ENCODE measurements at regions not wholly inside any gene's neighbourhood (a gene's known extent, or its start where the extent isn't known, plus 50 kb on each side); places are given as distances from the start of the nearest gene placed in this dataset.
A peak's percentile ranks its signal among the peaks of the same experiment; 100 is the strongest.

- WGBS (ENCODE audit: insufficient coverage, low lambda C conversion rate), result 100% methylated on average over 1 of the region's 3 CpGs
- DNase-seq, result no peak
- H3K4me3 ChIP-seq (ENCODE audit: low read length), result no peak overlapping the region
- H3K27me3 ChIP-seq (ENCODE audit: control insufficient read depth, insufficient read depth, low read length), result no peaks in the 10 kb centered on the region
- no peak overlapping the region for H3K27ac ChIP-seq (ENCODE audit: low read length)
- H3K9me3 ChIP-seq (ENCODE audit: control insufficient read depth, low read depth, low read length), result no peaks in the 10 kb centered on the region
- H3K4me1 ChIP-seq (ENCODE audit: control insufficient read depth, insufficient read depth, low read length), result no peaks in the 10 kb centered on the region
- no peaks in the 10 kb centered on the region for H3K36me3 ChIP-seq (ENCODE audit: control insufficient read depth, insufficient read depth, low read length)
Observed at GRCh38 chr5:125877248-125877647, 546.0 kb upstream of the GRAMD2B start.

GRCh38 chr5:125882061-125882460 is 541.1 kb upstream of the GRAMD2B start:
- H3K4me1 ChIP-seq (ENCODE audit: control insufficient read depth, insufficient read depth, low read length), result no peaks in the 10 kb centered on the region
- no peaks in the 10 kb centered on the region for H3K27me3 ChIP-seq (ENCODE audit: control insufficient read depth, insufficient read depth, low read length)
- no peak overlapping the region for H3K4me3 ChIP-seq (ENCODE audit: low read length)
- H3K36me3 ChIP-seq (ENCODE audit: control insufficient read depth, insufficient read depth, low read length), result no peaks in the 10 kb centered on the region
- no peaks in the 10 kb centered on the region for H3K9me3 ChIP-seq (ENCODE audit: control insufficient read depth, low read depth, low read length)
- WGBS (ENCODE audit: insufficient coverage, low lambda C conversion rate), result no CpG with 5 or more reads among the region's 1 CpG
- no peak overlapping the region for H3K27ac ChIP-seq (ENCODE audit: low read length)
- DNase-seq, result no peak

GRCh38 chr5:125883223-125883622 is 540.0 kb upstream of the GRAMD2B start:
- no peak overlapping the region for H3K27ac ChIP-seq (ENCODE audit: low read length)
- 80% methylated on average over 1 of the region's 4 CpGs for WGBS (ENCODE audit: insufficient coverage, low lambda C conversion rate)

GRCh38 chr5:125888358-125888757 is 534.9 kb upstream of the GRAMD2B start:
- H3K4me3 ChIP-seq (ENCODE audit: low read length), result no peak overlapping the region
- H3K27ac ChIP-seq (ENCODE audit: low read length), result no peak overlapping the region
- DNase-seq, result no peak
- H3K36me3 ChIP-seq (ENCODE audit: control insufficient read depth, insufficient read depth, low read length), result no peaks in the 10 kb centered on the region
- H3K4me1 ChIP-seq (ENCODE audit: control insufficient read depth, insufficient read depth, low read length), result no peaks in the 10 kb centered on the region
- no peaks in the 10 kb centered on the region for H3K27me3 ChIP-seq (ENCODE audit: control insufficient read depth, insufficient read depth, low read length)
- H3K9me3 ChIP-seq (ENCODE audit: control insufficient read depth, low read depth, low read length), result no peaks in the 10 kb centered on the region

More at GRCh38 chr5:125883223-125883622, 540.0 kb upstream of the GRAMD2B start:
- DNase-seq, result no peak
- H3K27me3 ChIP-seq (ENCODE audit: control insufficient read depth, insufficient read depth, low read length), result no peaks in the 10 kb centered on the region
- no peaks in the 10 kb centered on the region for H3K36me3 ChIP-seq (ENCODE audit: control insufficient read depth, insufficient read depth, low read length)
- H3K9me3 ChIP-seq (ENCODE audit: control insufficient read depth, low read depth, low read length), result no peaks in the 10 kb centered on the region
- H3K4me3 ChIP-seq (ENCODE audit: low read length), result no peak overlapping the region
- H3K4me1 ChIP-seq (ENCODE audit: control insufficient read depth, insufficient read depth, low read length), result no peaks in the 10 kb centered on the region

GRCh38 chr5:125890511-125890931 is 532.7 kb upstream of the GRAMD2B start:
- H3K9me3 ChIP-seq (ENCODE audit: control insufficient read depth, low read depth, low read length), result no peaks in the 10 kb centered on the region
- no peaks in the 10 kb centered on the region for H3K4me1 ChIP-seq (ENCODE audit: control insufficient read depth, insufficient read depth, low read length)
- no peak overlapping the region for H3K4me3 ChIP-seq (ENCODE audit: low read length)
- H3K27ac ChIP-seq (ENCODE audit: low read length), result no peak overlapping the region
- H3K36me3 ChIP-seq (ENCODE audit: control insufficient read depth, insufficient read depth, low read length), result no peaks in the 10 kb centered on the region
- no peak for DNase-seq
- H3K27me3 ChIP-seq (ENCODE audit: control insufficient read depth, insufficient read depth, low read length), result no peaks in the 10 kb centered on the region

- Histone ChIP-seq H3K9me3 (ENCODE audit: control insufficient read depth, low read depth, low read length) (no peaks in the 10 kb centered on the region), H3K36me3 (ENCODE audit: control insufficient read depth, insufficient read depth, low read length) (no peaks in the 10 kb centered on the region), H3K4me3 (ENCODE audit: low read length) (no peak overlapping the region), H3K4me1 (ENCODE audit: control insufficient read depth, insufficient read depth, low read length) (no peaks in the 10 kb centered on the region), H3K27me3 (ENCODE audit: control insufficient read depth, insufficient read depth, low read length) (no peaks in the 10 kb centered on the region), H3K27ac (ENCODE audit: low read length) (no peak overlapping the region)
- no peak for DNase-seq
- 80% methylated on average over 1 of the region's 2 CpGs for WGBS (ENCODE audit: insufficient coverage, low lambda C conversion rate)
Observed at GRCh38 chr5:125891061-125891725, 532.0 kb upstream of the GRAMD2B start.

GRCh38 chr5:125894383-125894782 is 528.8 kb upstream of the GRAMD2B start:
- H3K4me3 ChIP-seq (ENCODE audit: low read length), result no peak overlapping the region
- H3K27ac ChIP-seq (ENCODE audit: low read length), result no peak overlapping the region
- no peak for DNase-seq
- H3K9me3 ChIP-seq (ENCODE audit: control insufficient read depth, low read depth, low read length), result no peaks in the 10 kb centered on the region
- no peaks in the 10 kb centered on the region for H3K36me3 ChIP-seq (ENCODE audit: control insufficient read depth, insufficient read depth, low read length)
- WGBS (ENCODE audit: insufficient coverage, low lambda C conversion rate), result no CpG with 5 or more reads among the region's 1 CpG
- no peaks in the 10 kb centered on the region for H3K4me1 ChIP-seq (ENCODE audit: control insufficient read depth, insufficient read depth, low read length)
- H3K27me3 ChIP-seq (ENCODE audit: control insufficient read depth, insufficient read depth, low read length), result no peaks in the 10 kb centered on the region

- WGBS (ENCODE audit: insufficient coverage, low lambda C conversion rate), result 40% methylated on average over 1 of the region's 3 CpGs
- no peak overlapping the region for H3K27ac ChIP-seq (ENCODE audit: low read length)
- no peaks in the 10 kb centered on the region for H3K9me3 ChIP-seq (ENCODE audit: control insufficient read depth, low read depth, low read length)
- H3K4me3 ChIP-seq (ENCODE audit: low read length), result no peak overlapping the region
- no peaks in the 10 kb centered on the region for H3K4me1 ChIP-seq (ENCODE audit: control insufficient read depth, insufficient read depth, low read length)
- peak; percentile 18 to 72 for DNase-seq
- no peaks in the 10 kb centered on the region for H3K36me3 ChIP-seq (ENCODE audit: control insufficient read depth, insufficient read depth, low read length)
- H3K27me3 ChIP-seq (ENCODE audit: control insufficient read depth, insufficient read depth, low read length), result no peaks in the 10 kb centered on the region
Observed at GRCh38 chr5:125896368-125896767, 526.8 kb upstream of the GRAMD2B start.

- H3K4me1 ChIP-seq (ENCODE audit: control insufficient read depth, insufficient read depth, low read length), result no peaks in the 10 kb centered on the region
- H3K9me3 ChIP-seq (ENCODE audit: control insufficient read depth, low read depth, low read length), result no peaks in the 10 kb centered on the region
- no peak overlapping the region for H3K27ac ChIP-seq (ENCODE audit: low read length)
- no peaks in the 10 kb centered on the region for H3K36me3 ChIP-seq (ENCODE audit: control insufficient read depth, insufficient read depth, low read length)
- no peaks in the 10 kb centered on the region for H3K27me3 ChIP-seq (ENCODE audit: control insufficient read depth, insufficient read depth, low read length)
- no peak overlapping the region for H3K4me3 ChIP-seq (ENCODE audit: low read length)
- no peak for DNase-seq
Observed at GRCh38 chr5:125897089-125897488, 526.1 kb upstream of the GRAMD2B start.

GRCh38 chr5:125898851-125899405 is 524.3 kb upstream of the GRAMD2B start:
- H3K36me3 ChIP-seq (ENCODE audit: control insufficient read depth, insufficient read depth, low read length), result no peaks in the 10 kb centered on the region
- no peaks in the 10 kb centered on the region for H3K9me3 ChIP-seq (ENCODE audit: control insufficient read depth, low read depth, low read length)
- H3K27me3 ChIP-seq (ENCODE audit: control insufficient read depth, insufficient read depth, low read length), result no peaks in the 10 kb centered on the region
- H3K4me3 ChIP-seq (ENCODE audit: low read length), result no peak overlapping the region
- WGBS (ENCODE audit: insufficient coverage, low lambda C conversion rate), result no CpG with 5 or more reads among the region's 2 CpGs
- H3K4me1 ChIP-seq (ENCODE audit: control insufficient read depth, insufficient read depth, low read length), result no peaks in the 10 kb centered on the region
- no peak overlapping the region for H3K27ac ChIP-seq (ENCODE audit: low read length)
- DNase-seq, result no peak

GRCh38 chr5:125912028-125912427 is 511.2 kb upstream of the GRAMD2B start:
- DNase-seq, result no peak
- Histone ChIP-seq H3K36me3 (ENCODE audit: control insufficient read depth, insufficient read depth, low read length) (no peaks in the 10 kb centered on the region), H3K4me1 (ENCODE audit: control insufficient read depth, insufficient read depth, low read length) (no peaks in the 10 kb centered on the region), H3K27me3 (ENCODE audit: control insufficient read depth, insufficient read depth, low read length) (no peaks in the 10 kb centered on the region), H3K27ac (ENCODE audit: low read length) (no peak overlapping the region), H3K9me3 (ENCODE audit: control insufficient read depth, low read depth, low read length) (peaks cover 4% of the 10 kb centered on the region), H3K4me3 (ENCODE audit: low read length) (no peak overlapping the region)
- WGBS (ENCODE audit: insufficient coverage, low lambda C conversion rate), result 100% methylated on average over 1 of the region's 1 CpG
